Fibroblast of skin of scalp (primary cell): ENCODE measurements at regions not wholly inside any gene's neighbourhood (a gene's known extent, or its start where the extent isn't known, plus 50 kb on each side); places are given as distances from the start of the nearest gene placed in this dataset.
"Not testable (repeated sequence)": the region's sequence is repeated elsewhere in the genome, so short reads cannot be mapped to it uniquely, and the experiment has no call there.

Experiments
- DNase-seq: peaks from one replicate; pipeline ENCODE4 v3.0.0-alpha.2; 2013

GRCh38 chr16:63896383-63897109, 1225.3 kb downstream of the CDH11 start:
- no peak for DNase-seq

GRCh38 chr16:63890723-63891122, 1231.1 kb downstream of the CDH11 start:
- DNase-seq = no peak

- DNase-seq = peak; percentile 45
Observed at GRCh38 chr16:63890081-63890480, 1231.8 kb downstream of the CDH11 start.

GRCh38 chr16:63883091-63883490, 1238.8 kb downstream of the CDH11 start:
- DNase-seq = no peak

- no peak for DNase-seq
Observed at GRCh38 chr16:63882576-63882975, 1239.3 kb downstream of the CDH11 start.

GRCh38 chr16:63880948-63881347, 1240.9 kb downstream of the CDH11 start:
- DNase-seq = no peak

GRCh38 chr16:63877401-63877800, 1244.5 kb downstream of the CDH11 start:
- DNase-seq = no peak

- DNase-seq = no peak
Observed at GRCh38 chr16:63876103-63876502, 1245.8 kb downstream of the CDH11 start.

GRCh38 chr16:63860700-63861099, 1261.2 kb downstream of the CDH11 start:
- DNase-seq = not testable (repeated sequence)

GRCh38 chr16:63856537-63856936, 1265.3 kb downstream of the CDH11 start:
- DNase-seq = no peak

- DNase-seq = no peak
Observed at GRCh38 chr16:63850979-63851378, 1270.9 kb downstream of the CDH11 start.

- DNase-seq = no peak
Observed at GRCh38 chr16:63841271-63841670, 1280.6 kb downstream of the CDH11 start.

- DNase-seq = no peak
Observed at GRCh38 chr16:63830061-63830460, 1291.8 kb downstream of the CDH11 start.

- no peak for DNase-seq
Observed at GRCh38 chr16:63822818-63823217, 1299.0 kb downstream of the CDH11 start.

- DNase-seq = no peak
Observed at GRCh38 chr16:63816276-63816675, 1305.6 kb downstream of the CDH11 start.

GRCh38 chr16:63813862-63814261, 1308.0 kb downstream of the CDH11 start:
- no peak for DNase-seq

GRCh38 chr16:63808730-63809129, 1313.1 kb downstream of the CDH11 start:
- no peak for DNase-seq

- DNase-seq = no peak
Observed at GRCh38 chr16:63806794-63807506, 1314.9 kb downstream of the CDH11 start.

- no peak for DNase-seq
Observed at GRCh38 chr16:63804126-63804525, 1317.7 kb downstream of the CDH11 start.

GRCh38 chr16:63789603-63790002, 1332.3 kb downstream of the CDH11 start:
- peak; percentile 1 for DNase-seq

GRCh38 chr16:63787014-63787413, 1334.8 kb downstream of the CDH11 start:
- DNase-seq = no peak

- no peak for DNase-seq
Observed at GRCh38 chr16:63785170-63785569, 1336.7 kb downstream of the CDH11 start.

- no peak for DNase-seq
Observed at GRCh38 chr16:63776437-63776836, 1345.4 kb downstream of the CDH11 start.

GRCh38 chr16:63776034-63776433, 1345.8 kb downstream of the CDH11 start:
- DNase-seq = no peak
